ENCODE measurements at regions not wholly inside any gene's neighbourhood (a gene's known extent, or its start where the extent isn't known, plus 50 kb on each side); places are given as distances from the start of the nearest gene placed in this dataset.

DNA sequence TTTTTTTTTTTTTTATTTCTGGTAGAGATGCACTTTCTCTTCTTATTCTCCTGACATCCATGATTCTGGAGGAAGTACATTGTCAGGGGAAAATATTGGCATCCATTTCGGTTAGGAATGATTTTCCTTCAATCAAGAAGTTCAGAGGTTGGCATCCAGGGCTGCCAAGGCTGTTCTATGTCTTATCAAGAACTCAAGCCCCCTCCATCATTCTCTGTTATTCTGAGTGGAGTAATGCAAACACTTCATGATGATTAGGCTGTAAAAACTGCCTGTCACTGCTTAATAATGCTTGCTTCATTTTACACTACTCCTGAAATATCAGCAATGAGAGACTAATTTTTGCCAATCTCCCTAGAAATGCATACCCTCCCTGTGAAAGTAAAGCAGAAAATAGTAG lies 417.1 kb upstream of the NFIA start:
- no peak for TF ChIP-seq OSR1 (CRISPR knock-in tag; IDR thresholded peaks at IDR 0.05)
- TF ChIP-seq SNAI2 (CRISPR knock-in tag; IDR thresholded peaks at IDR 0.05): no peak
- TF ChIP-seq PPARA (CRISPR knock-in tag; IDR thresholded peaks at IDR 0.05; ENCODE audit: borderline replicate concordance): no peak
- no peak for TF ChIP-seq BACH2 (CRISPR knock-in tag; IDR thresholded peaks at IDR 0.05; ENCODE audit: borderline replicate concordance)
- no peak for TF ChIP-seq ZC3H10 (CRISPR knock-in tag; IDR thresholded peaks at IDR 0.05)
- TF ChIP-seq, protein P1, sequence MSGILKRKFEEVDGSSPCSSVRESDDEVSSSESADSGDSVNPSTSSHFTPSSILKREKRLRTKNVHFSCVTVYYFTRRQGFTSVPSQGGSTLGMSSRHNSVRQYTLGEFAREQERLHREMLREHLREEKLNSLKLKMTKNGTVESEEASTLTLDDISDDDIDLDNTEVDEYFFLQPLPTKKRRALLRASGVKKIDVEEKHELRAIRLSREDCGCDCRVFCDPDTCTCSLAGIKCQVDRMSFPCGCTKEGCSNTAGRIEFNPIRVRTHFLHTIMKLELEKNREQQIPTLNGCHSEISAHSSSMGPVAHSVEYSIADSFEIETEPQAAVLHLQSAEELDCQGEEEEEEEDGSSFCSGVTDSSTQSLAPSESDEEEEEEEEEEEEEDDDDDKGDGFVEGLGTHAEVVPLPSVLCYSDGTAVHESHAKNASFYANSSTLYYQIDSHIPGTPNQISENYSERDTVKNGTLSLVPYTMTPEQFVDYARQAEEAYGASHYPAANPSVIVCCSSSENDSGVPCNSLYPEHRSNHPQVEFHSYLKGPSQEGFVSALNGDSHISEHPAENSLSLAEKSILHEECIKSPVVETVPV (CRISPR knock-in tag; IDR thresholded peaks at IDR 0.05): no peak
- TF ChIP-seq ZNF8 (CRISPR knock-in tag; IDR thresholded peaks at IDR 0.05): no peak
- TF ChIP-seq ZFP3 (CRISPR knock-in tag; IDR thresholded peaks at IDR 0.05): no peak
- no peak for TF ChIP-seq ARNTL (CRISPR knock-in tag; IDR thresholded peaks at IDR 0.05; ENCODE audit: borderline replicate concordance, low read depth)
- TF ChIP-seq ISL1 (CRISPR knock-in tag; IDR thresholded peaks at IDR 0.05): no peak
- TF ChIP-seq, protein P2, sequence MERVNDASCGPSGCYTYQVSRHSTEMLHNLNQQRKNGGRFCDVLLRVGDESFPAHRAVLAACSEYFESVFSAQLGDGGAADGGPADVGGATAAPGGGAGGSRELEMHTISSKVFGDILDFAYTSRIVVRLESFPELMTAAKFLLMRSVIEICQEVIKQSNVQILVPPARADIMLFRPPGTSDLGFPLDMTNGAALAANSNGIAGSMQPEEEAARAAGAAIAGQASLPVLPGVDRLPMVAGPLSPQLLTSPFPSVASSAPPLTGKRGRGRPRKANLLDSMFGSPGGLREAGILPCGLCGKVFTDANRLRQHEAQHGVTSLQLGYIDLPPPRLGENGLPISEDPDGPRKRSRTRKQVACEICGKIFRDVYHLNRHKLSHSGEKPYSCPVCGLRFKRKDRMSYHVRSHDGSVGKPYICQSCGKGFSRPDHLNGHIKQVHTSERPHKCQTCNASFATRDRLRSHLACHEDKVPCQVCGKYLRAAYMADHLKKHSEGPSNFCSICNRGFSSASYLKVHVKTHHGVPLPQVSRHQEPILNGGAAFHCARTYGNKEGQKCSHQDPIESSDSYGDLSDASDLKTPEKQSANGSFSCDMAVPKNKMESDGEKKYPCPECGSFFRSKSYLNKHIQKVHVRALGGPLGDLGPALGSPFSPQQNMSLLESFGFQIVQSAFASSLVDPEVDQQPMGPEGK (CRISPR knock-in tag; IDR thresholded peaks at IDR 0.05; ENCODE audit: borderline replicate concordance): no peak
- TF ChIP-seq RARB (CRISPR knock-in tag; IDR thresholded peaks at IDR 0.05): no peak
- ATAC-seq: no peak

DNA sequence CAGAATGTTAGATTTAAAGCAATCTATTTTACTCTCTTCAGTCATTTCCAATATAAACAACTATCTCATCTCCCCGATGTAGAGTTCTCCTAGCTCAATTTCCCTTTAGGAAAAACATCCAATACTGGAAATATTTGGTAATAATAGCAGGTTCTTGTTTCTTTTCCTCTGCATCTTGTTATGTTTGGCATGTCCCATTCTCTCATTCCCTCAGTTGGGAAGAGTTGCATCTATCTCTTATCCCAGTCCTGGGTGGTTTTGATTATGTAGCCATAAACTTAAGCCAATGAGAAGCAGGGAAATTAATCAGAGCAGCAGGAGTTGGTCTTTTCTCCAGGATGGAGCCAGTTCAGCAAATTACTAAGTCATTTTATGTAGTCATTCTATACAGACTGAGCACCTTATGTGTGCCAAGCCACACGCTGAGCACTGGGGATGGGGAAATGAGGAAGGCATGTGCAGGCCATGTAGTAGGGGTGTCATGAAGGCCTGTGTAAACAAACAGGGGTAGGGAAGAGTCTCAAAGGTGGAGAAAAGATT lies 418.2 kb upstream of the NFIA start:
- TF ChIP-seq ZNF70 (CRISPR knock-in tag; IDR thresholded peaks at IDR 0.05) (no peak), ZFP30 (CRISPR knock-in tag; IDR thresholded peaks at IDR 0.05) (no peak)
- TF ChIP-seq, protein P3, sequence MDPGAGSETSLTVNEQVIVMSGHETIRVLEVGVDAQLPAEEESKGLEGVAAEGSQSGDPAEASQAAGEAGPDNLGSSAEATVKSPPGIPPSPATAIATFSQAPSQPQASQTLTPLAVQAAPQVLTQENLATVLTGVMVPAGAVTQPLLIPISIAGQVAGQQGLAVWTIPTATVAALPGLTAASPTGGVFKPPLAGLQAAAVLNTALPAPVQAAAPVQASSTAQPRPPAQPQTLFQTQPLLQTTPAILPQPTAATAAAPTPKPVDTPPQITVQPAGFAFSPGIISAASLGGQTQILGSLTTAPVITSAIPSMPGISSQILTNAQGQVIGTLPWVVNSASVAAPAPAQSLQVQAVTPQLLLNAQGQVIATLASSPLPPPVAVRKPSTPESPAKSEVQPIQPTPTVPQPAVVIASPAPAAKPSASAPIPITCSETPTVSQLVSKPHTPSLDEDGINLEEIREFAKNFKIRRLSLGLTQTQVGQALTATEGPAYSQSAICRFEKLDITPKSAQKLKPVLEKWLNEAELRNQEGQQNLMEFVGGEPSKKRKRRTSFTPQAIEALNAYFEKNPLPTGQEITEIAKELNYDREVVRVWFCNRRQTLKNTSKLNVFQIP (CRISPR knock-in tag; IDR thresholded peaks at IDR 0.05; ENCODE audit: borderline replicate concordance, low read depth): no peak
- no peak for ATAC-seq

DNA sequence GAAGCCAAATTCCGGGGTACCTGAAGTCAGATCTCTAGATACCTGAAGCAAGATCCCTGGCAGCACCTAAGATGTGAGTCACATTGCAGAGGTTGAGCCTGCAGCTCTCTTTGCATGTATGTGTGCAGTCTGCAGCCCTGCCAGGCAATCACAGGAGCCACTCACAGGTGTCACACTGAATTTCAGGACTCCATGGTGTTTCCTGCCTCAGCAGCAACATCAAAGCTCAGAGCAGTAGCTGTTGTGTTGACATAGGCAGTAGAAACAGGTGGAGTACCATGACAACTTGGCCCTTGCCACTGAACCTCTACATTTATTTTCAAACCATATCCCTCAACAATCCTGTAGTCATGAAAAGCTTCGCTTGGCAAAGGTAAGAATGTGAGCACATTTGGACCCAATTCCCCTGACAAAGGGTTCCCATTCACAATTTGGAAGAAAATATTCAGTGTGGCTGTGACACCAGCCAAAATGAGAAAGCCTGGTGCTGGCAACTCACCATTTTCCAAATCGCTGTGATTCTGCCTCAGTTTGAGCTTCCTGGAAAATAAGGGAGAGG lies 419.8 kb upstream of the NFIA start:
- TF ChIP-seq BACH2 (CRISPR knock-in tag; IDR thresholded peaks at IDR 0.05; ENCODE audit: borderline replicate concordance) (no peak), GLIS3 (CRISPR knock-in tag; IDR thresholded peaks at IDR 0.05) (no peak), ESRRG (CRISPR knock-in tag; IDR thresholded peaks at IDR 0.05) (no peak), ZNF8 (CRISPR knock-in tag; IDR thresholded peaks at IDR 0.05) (no peak), ARNTL (CRISPR knock-in tag; IDR thresholded peaks at IDR 0.05; ENCODE audit: borderline replicate concordance, low read depth) (no peak), ZNF565 (CRISPR knock-in tag; conservative IDR thresholded peaks at IDR 0.05; ENCODE audit: low read depth) (no peak), OSR1 (CRISPR knock-in tag; IDR thresholded peaks at IDR 0.05) (no peak), ZNF70 (CRISPR knock-in tag; IDR thresholded peaks at IDR 0.05) (no peak), TCF4 (CRISPR knock-in tag; IDR thresholded peaks at IDR 0.05; ENCODE audit: borderline replicate concordance) (no peak), ZFP3 (CRISPR knock-in tag; IDR thresholded peaks at IDR 0.05) (no peak), ZC3H10 (CRISPR knock-in tag; IDR thresholded peaks at IDR 0.05) (no peak), RARB (CRISPR knock-in tag; IDR thresholded peaks at IDR 0.05) (no peak)
- TF ChIP-seq, protein P2 (CRISPR knock-in tag; IDR thresholded peaks at IDR 0.05; ENCODE audit: borderline replicate concordance): no peak
- TF ChIP-seq, protein P4, sequence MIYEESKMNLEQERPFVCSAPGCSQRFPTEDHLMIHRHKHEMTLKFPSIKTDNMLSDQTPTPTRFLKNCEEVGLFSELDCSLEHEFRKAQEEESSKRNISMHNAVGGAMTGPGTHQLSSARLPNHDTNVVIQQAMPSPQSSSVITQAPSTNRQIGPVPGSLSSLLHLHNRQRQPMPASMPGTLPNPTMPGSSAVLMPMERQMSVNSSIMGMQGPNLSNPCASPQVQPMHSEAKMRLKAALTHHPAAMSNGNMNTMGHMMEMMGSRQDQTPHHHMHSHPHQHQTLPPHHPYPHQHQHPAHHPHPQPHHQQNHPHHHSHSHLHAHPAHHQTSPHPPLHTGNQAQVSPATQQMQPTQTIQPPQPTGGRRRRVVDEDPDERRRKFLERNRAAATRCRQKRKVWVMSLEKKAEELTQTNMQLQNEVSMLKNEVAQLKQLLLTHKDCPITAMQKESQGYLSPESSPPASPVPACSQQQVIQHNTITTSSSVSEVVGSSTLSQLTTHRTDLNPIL (CRISPR knock-in tag; IDR thresholded peaks at IDR 0.05; ENCODE audit: low read depth): no peak
- no peak for ATAC-seq
